Memory B cell (primary cell): ENCODE measurements at regions not wholly inside any gene's neighbourhood (a gene's known extent, or its start where the extent isn't known, plus 50 kb on each side); places are given as distances from the start of the nearest gene placed in this dataset.
"Not testable (repeated sequence)": the region's sequence is repeated elsewhere in the genome, so short reads cannot be mapped to it uniquely, and the experiment has no call there.

ENCODE experiments used
- ATAC-seq: fragments of 150-1000 bp; cut with Tn5 transposase; 2 replicates; pipeline ENCODE4 v1.10.0; 2021; ENCODE audit warnings: low read depth, mild to moderate bottlenecking, moderate library complexity
- DNase-seq, 2 donors: peaks; one replicate each; pipeline ENCODE4 v3.0.0; 2022; ENCODE audit warnings: low spot score in 2 of 2
- H3K27ac Mint-ChIP-seq: one replicate; pipeline ENCODE4 v1.8.0; 2022; ENCODE audit warnings: mild to moderate bottlenecking, moderate library complexity, mixed read lengths
- H3K27me3 Mint-ChIP-seq: one replicate; pipeline ENCODE4 v1.8.0; 2022; ENCODE audit warnings: mixed read lengths
- H3K36me3 Mint-ChIP-seq: one replicate; pipeline ENCODE4 v1.8.0; 2022; ENCODE audit warnings: mild to moderate bottlenecking, mixed read lengths
- H3K4me1 Mint-ChIP-seq: one replicate; pipeline ENCODE4 v1.8.0; 2022; ENCODE audit warnings: mixed read lengths
- H3K4me3 Mint-ChIP-seq: one replicate; pipeline ENCODE4 v1.8.0; 2022; ENCODE audit warnings: mild to moderate bottlenecking, moderate library complexity, mixed read lengths
- H3K9me3 Mint-ChIP-seq: one replicate; pipeline ENCODE4 v1.8.0; 2022; ENCODE audit warnings: mixed read lengths

DNA sequence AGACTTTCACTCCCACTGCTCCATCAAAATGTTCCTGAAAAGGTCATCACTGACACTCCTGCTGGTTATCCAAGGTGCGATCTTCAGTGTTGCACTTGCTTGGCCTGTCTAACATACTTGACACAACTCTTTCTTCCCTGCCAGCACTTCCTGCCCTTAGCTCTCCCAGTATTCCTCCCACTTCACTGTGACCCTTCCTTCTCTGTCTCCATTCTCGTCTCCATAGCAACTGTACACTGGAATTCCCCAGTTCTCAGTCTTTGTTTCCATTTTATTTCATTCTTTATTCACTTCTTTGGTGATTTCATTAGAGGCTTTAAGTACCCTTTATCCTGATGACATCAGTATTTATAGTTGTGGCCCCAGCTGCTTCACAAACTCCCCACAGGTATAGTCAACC, 333.0 kb downstream of the IRS1 start:
- peaks cover 6% of the 10 kb centered on the region for H3K9me3 Mint-ChIP-seq
- ATAC-seq (no peak), DNase-seq (no peak)
- no peaks in the 10 kb centered on the region for H3K4me1 Mint-ChIP-seq
- no peak overlapping the region for H3K4me3 Mint-ChIP-seq
- H3K27me3 Mint-ChIP-seq = no peaks in the 10 kb centered on the region
- H3K36me3 Mint-ChIP-seq = no peaks in the 10 kb centered on the region
- no peak overlapping the region for H3K27ac Mint-ChIP-seq

GRCh38 chr2:226466124-226466523, 333.5 kb downstream of the IRS1 start:
- Mint-ChIP-seq H3K4me1 (no peaks in the 10 kb centered on the region), H3K36me3 (no peaks in the 10 kb centered on the region), H3K27ac (no peak overlapping the region), H3K4me3 (no peak overlapping the region), H3K9me3 (peaks cover 6% of the 10 kb centered on the region), H3K27me3 (no peaks in the 10 kb centered on the region)
- DNase-seq (no peak), ATAC-seq (no peak)

DNA sequence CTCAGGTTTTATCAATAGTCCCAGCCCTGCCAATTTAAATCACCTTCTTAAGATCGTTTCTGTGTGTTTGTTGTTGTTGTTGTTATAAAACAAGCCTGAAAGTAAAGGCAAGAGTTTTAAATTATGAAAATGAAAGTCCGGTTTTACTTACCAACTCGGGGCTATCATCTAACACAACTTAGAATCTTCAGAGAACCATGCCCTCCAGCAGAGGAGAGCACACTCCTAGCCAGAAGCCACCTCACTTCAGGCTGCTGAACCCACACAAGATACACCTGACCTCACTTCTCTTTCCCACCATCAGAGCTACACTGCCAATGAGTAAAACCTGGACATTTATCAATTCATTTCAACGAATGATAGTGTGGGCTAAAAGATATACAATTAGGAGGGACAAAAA, 335.2 kb downstream of the IRS1 start:
- H3K9me3 Mint-ChIP-seq = peaks cover 6% of the 10 kb centered on the region

DNA sequence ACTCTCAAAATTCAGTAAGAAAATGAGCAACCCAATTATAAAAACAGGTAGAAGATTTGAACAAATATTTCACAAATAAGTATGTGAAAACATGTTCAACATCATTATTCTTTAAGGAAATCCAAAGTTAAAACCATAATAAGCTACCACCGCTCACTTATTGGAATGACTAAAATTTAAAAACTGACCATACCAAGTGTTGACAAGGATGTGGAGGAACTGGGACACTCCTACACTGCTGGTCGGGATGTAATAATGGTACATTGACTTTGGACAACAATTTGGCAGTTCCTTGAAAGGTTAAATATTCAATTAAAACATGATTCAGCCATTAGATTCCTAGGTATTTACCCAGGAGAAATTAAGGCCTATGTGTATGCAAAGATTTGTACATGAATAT, 336.5 kb downstream of the IRS1 start:
- no peak for ATAC-seq
- H3K27me3 Mint-ChIP-seq = no peaks in the 10 kb centered on the region
- H3K36me3 Mint-ChIP-seq = no peaks in the 10 kb centered on the region
- no peak overlapping the region for H3K27ac Mint-ChIP-seq
- H3K9me3 Mint-ChIP-seq = peaks cover 6% of the 10 kb centered on the region
- no peaks in the 10 kb centered on the region for H3K4me1 Mint-ChIP-seq
- DNase-seq = no peak
- no peak overlapping the region for H3K4me3 Mint-ChIP-seq

More for the DNA sequence above, 335.2 kb downstream of the IRS1 start:
- ATAC-seq (no peak), DNase-seq (no peak)
- H3K36me3 Mint-ChIP-seq = no peaks in the 10 kb centered on the region
- H3K27ac Mint-ChIP-seq = no peak overlapping the region
- H3K27me3 Mint-ChIP-seq = no peaks in the 10 kb centered on the region
- H3K4me1 Mint-ChIP-seq = no peaks in the 10 kb centered on the region
- H3K4me3 Mint-ChIP-seq = no peak overlapping the region

DNA sequence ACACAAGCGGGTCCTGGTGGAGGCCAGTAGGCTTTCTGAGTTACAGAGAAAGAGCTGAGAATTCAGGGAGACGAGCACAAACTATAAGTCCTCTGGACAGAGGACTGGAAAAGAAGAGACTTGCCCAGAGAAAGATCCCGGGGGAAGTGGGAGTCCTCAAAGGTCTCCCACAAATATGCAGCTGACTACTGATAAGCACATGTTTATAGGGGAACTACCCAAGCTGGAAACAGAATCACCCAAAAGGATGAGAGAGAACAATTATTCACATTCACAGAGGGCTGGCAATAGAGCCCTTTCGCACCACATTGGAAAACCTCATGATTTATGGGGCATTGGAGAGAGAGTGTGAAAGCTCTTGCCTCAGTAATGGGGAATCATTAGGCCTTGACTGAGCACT, 337.6 kb downstream of the IRS1 start:
- H3K27me3 Mint-ChIP-seq = no peaks in the 10 kb centered on the region
- H3K27ac Mint-ChIP-seq = no peak overlapping the region
- H3K36me3 Mint-ChIP-seq = no peaks in the 10 kb centered on the region
- ATAC-seq (no peak), DNase-seq (no peak)
- peaks cover 6% of the 10 kb centered on the region for H3K9me3 Mint-ChIP-seq
- H3K4me3 Mint-ChIP-seq = no peak overlapping the region
- no peaks in the 10 kb centered on the region for H3K4me1 Mint-ChIP-seq

DNA sequence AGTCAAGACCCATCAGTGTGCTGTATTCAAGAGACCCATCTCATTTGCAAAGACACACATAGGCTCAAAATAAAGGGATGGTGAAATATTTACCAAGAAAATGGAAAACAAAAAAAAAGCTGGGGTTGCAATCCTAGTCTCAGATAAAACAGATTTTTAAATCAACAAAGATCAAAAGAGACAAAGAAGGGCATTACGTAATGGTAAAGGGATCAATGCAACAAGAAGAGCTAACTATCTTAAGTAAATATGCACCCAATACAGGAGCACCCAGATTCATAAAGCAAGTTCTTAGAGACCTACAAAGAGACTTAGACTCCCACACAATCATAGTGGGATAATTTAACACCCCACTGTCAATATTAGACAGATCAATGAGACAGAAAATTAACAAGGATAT, 343.5 kb downstream of the IRS1 start:
- not testable (repeated sequence) for H3K36me3 Mint-ChIP-seq, H3K4me3 Mint-ChIP-seq, ATAC-seq, H3K27me3 Mint-ChIP-seq, DNase-seq, H3K9me3 Mint-ChIP-seq, H3K27ac Mint-ChIP-seq, H3K4me1 Mint-ChIP-seq

- peaks cover 4% of the 10 kb centered on the region for H3K9me3 Mint-ChIP-seq
- peaks cover 5% of the 10 kb centered on the region for H3K27me3 Mint-ChIP-seq
- no peak overlapping the region for H3K4me3 Mint-ChIP-seq
- H3K4me1 Mint-ChIP-seq = no peaks in the 10 kb centered on the region
- no peak overlapping the region for H3K27ac Mint-ChIP-seq
- DNase-seq (no peak), ATAC-seq (no peak)
- H3K36me3 Mint-ChIP-seq = peaks cover 2% of the 10 kb centered on the region
Measured at GRCh38 chr2:226452768-226453167, 346.9 kb downstream of the IRS1 start.

DNA sequence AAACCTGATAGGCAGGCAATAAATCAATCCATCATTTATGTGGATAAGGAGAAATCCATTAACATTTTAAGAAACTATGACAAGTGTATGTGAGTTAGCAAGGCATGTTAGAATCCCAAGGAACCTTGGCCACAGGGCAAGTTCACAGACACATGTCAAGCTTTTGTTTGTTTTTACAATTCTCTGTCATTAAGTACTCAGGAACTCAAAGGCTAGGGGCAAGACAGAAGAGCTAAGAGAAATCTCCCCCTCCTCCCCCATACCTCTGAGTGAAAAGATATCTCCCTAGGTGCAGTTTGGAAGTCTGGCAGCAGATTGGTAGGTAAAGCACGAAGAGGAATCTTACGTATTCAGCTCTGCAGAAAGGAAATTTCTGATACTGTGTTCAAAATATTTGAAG, 348.1 kb downstream of the IRS1 start:
- no peak overlapping the region for H3K27ac Mint-ChIP-seq
- no peak for ATAC-seq
- no peak for DNase-seq
- H3K4me3 Mint-ChIP-seq = no peak overlapping the region
- H3K4me1 Mint-ChIP-seq = no peaks in the 10 kb centered on the region
- H3K27me3 Mint-ChIP-seq = peaks cover 5% of the 10 kb centered on the region
- H3K9me3 Mint-ChIP-seq = peaks cover 4% of the 10 kb centered on the region
- peaks cover 2% of the 10 kb centered on the region for H3K36me3 Mint-ChIP-seq

DNA sequence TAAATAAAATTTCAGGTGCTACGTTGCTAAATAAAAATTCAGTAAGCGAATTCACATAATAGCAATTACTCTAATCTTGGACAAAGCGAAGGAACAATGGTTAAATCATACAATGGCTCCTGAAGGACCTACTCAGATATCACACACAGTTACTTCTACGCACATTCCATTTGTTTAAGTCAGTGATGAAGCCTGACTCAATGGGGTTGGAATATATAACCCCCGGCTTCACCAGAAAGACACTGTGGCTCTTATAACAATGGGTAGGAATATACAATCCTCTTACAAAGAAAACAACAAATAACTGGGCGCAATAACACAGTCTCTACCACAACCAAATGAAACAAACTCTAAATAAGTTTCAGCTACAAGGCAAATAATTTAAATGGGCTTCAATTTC, 349.5 kb downstream of the IRS1 start:
- peaks cover 2% of the 10 kb centered on the region for H3K36me3 Mint-ChIP-seq
- DNase-seq (no peak), ATAC-seq (no peak)
- H3K4me3 Mint-ChIP-seq = no peak overlapping the region
- no peaks in the 10 kb centered on the region for H3K4me1 Mint-ChIP-seq
- H3K27ac Mint-ChIP-seq = no peak overlapping the region
- peaks cover 5% of the 10 kb centered on the region for H3K27me3 Mint-ChIP-seq
- H3K9me3 Mint-ChIP-seq = peaks cover 4% of the 10 kb centered on the region

- peaks cover 2% of the 10 kb centered on the region for H3K36me3 Mint-ChIP-seq
- H3K4me1 Mint-ChIP-seq = no peaks in the 10 kb centered on the region
- no peak for ATAC-seq
- H3K4me3 Mint-ChIP-seq = no peak overlapping the region
- H3K27ac Mint-ChIP-seq = no peak overlapping the region
- peaks cover 9% of the 10 kb centered on the region for H3K27me3 Mint-ChIP-seq
- DNase-seq = no peak
- H3K9me3 Mint-ChIP-seq = peaks cover 4% of the 10 kb centered on the region
Measured at GRCh38 chr2:226447338-226448300, 352.0 kb downstream of the IRS1 start.

- Mint-ChIP-seq H3K4me3 (no peak overlapping the region), H3K27me3 (peaks cover 9% of the 10 kb centered on the region), H3K36me3 (no peaks in the 10 kb centered on the region), H3K9me3 (no peaks in the 10 kb centered on the region), H3K27ac (no peak overlapping the region), H3K4me1 (no peaks in the 10 kb centered on the region)
- DNase-seq = no peak
- no peak for ATAC-seq
Measured at GRCh38 chr2:226446406-226447001, 353.1 kb downstream of the IRS1 start.

DNA sequence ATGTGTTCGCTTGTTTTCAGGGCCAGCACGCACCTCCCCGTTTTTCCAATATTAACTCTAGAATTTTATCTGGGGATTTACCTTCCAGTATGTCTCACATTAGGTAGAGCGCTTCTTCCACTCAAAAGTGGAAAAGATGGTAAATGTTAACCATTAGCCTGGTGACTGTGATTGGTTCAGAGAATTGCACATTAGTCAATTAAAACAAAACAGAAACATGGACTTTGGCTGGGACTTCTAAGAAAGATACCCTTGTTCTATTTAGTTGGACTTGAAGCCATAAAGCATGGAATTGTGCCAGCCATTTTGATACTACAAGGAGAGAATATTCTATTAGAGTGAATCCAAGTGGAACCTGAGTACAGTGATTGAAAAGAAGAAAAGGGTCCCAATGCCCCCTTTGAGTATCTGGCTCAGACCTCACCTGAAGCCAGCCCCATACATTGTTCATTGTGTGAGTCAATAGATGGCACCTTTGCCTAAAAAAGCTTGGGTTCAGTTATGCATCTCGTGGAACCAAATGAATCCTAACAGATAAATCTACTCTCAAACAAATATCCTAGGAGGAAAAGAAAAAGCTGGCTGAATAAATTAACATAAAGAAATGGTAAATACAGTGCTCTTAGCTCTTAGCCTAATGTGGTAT, 354.3 kb downstream of the IRS1 start:
- ATAC-seq = no peak
- peaks cover 9% of the 10 kb centered on the region for H3K27me3 Mint-ChIP-seq
- no peak for DNase-seq
- H3K4me3 Mint-ChIP-seq = no peak overlapping the region
- H3K36me3 Mint-ChIP-seq = no peaks in the 10 kb centered on the region
- H3K4me1 Mint-ChIP-seq = no peaks in the 10 kb centered on the region
- H3K9me3 Mint-ChIP-seq = no peaks in the 10 kb centered on the region
- no peak overlapping the region for H3K27ac Mint-ChIP-seq

DNA sequence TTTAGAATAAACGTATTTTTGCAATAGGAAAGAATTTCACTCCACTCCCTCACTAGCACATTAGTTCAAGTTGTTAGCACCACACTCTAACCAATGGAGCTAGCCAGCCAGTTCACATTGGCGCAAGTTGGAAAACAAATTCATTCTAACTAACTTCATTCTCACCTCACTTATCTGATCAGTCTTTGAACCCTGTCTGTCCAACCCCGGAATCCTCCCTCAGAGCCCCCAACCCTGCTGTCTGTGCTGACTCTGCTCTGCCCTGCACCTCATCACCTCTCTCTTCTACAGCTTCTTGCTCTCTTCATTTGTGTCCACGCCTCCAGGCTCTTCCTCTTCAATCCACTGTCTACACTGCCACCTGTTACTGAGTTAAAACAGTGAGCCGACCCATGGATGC, 356.5 kb downstream of the IRS1 start:
- Mint-ChIP-seq H3K27me3 (peaks cover 9% of the 10 kb centered on the region), H3K4me1 (no peaks in the 10 kb centered on the region), H3K9me3 (no peaks in the 10 kb centered on the region), H3K36me3 (no peaks in the 10 kb centered on the region), H3K27ac (no peak overlapping the region), H3K4me3 (no peak overlapping the region)
- DNase-seq (no peak), ATAC-seq (no peak)

- Mint-ChIP-seq H3K4me1 (no peaks in the 10 kb centered on the region), H3K36me3 (no peaks in the 10 kb centered on the region), H3K4me3 (no peak overlapping the region), H3K27ac (no peak overlapping the region), H3K27me3 (peaks cover 9% of the 10 kb centered on the region), H3K9me3 (no peaks in the 10 kb centered on the region)
- DNase-seq = no peak
- no peak for ATAC-seq
Measured at GRCh38 chr2:226440127-226440918, 359.3 kb downstream of the IRS1 start.
